ENCODE measurements at regions not wholly inside any gene's neighbourhood (a gene's known extent, or its start where the extent isn't known, plus 50 kb on each side); places are given as distances from the start of the nearest gene placed in this dataset.

GRCh38 chr1:60487565-60488345, 414.2 kb upstream of the C1orf87 start:
- no peak for DNase-seq (ENCODE audit: low read depth, low spot score)
- no peaks in the 10 kb centered on the region for H3K9me3 ChIP-seq (ENCODE audit: control insufficient read depth in 1 of 2, insufficient read depth in 1 of 2, low read depth in 1 of 2, low read length in 2 of 2)
- no peaks in the 10 kb centered on the region for H3K9me2 ChIP-seq (ENCODE audit: insufficient read depth)
- ATAC-seq, result no peak
- ChIA-PET CTCF (no interaction called here), RAD21 (ENCODE audit: low non-redundant PET in 1 of 2, low total read pairs in 2 of 2, uncharacterized antibody in 2 of 2, unreplicated experiment in 2 of 2) (no interaction called here), POLR2A (no interaction called here)
- H3K27ac ChIP-seq (ENCODE audit: low read depth, low read length), result no peak overlapping the region
- no peaks in the 10 kb centered on the region for H3K27me3 ChIP-seq (ENCODE audit: insufficient read depth, low read length)
- H3K36me3 ChIP-seq (ENCODE audit: control insufficient read depth in 1 of 2, insufficient read depth in 2 of 2, low read length in 2 of 2), result no peaks in the 10 kb centered on the region
- H3K9ac ChIP-seq (ENCODE audit: low read length), result no peak overlapping the region
- H2AFZ ChIP-seq (ENCODE audit: low read depth, low read length, poor library complexity, severe bottlenecking), result no peak overlapping the region
- intact Hi-C loops (cut with micrococcal nuclease), result no loop called here
- no peaks in the 10 kb centered on the region for H3K79me2 ChIP-seq (ENCODE audit: insufficient read depth, low read length)
- no peak overlapping the region for H3K4me3 ChIP-seq (replicated peaks in 1 of 2; ENCODE audit: low read depth in 1 of 2, low read length in 2 of 2)
- H4K20me1 ChIP-seq (ENCODE audit: insufficient read depth), result no peaks in the 10 kb centered on the region
- TF ChIP-seq ATF3 (IDR thresholded peaks at IDR 0.05), result no peak
- TF ChIP-seq SRF (IDR thresholded peaks at IDR 0.05; ENCODE audit: low read depth), result no peak
- TF ChIP-seq ZFX (IDR thresholded peaks at IDR 0.05), result no peak
- TF ChIP-seq CBX3 (IDR thresholded peaks at IDR 0.05; ENCODE audit: low read depth), result no peak
- TF ChIP-seq EGR1 (IDR thresholded peaks at IDR 0.05; ENCODE audit: low read depth), result no peak
- no peak for TF ChIP-seq FOSL1 (IDR thresholded peaks at IDR 0.05; ENCODE audit: low read depth)
- no peak for TF ChIP-seq ELF1 (IDR thresholded peaks at IDR 0.05; ENCODE audit: borderline replicate concordance, low read depth)
- no peak for TF ChIP-seq POLR2A (IDR thresholded peaks at IDR 0.05; ENCODE audit: borderline replicate concordance, extremely low read depth, insufficient read depth, insufficient read length)
- TF ChIP-seq CTCF (IDR thresholded peaks at IDR 0.05 in 2 of 3, conservative IDR thresholded peaks at IDR 0.05 in 1 of 3; ENCODE audit: borderline replicate concordance in 1 of 3, insufficient read depth in 1 of 3, low read depth in 2 of 3, low read length in 2 of 3), result no peak
- no peak for TF ChIP-seq YY1 (IDR thresholded peaks at IDR 0.05; ENCODE audit: extremely low read depth, insufficient replicate concordance, low read depth, low read length)
- BruUV-seq (replicated peaks), result no TSS peak
- no peaks in the 10 kb centered on the region for H3K4me1 ChIP-seq (ENCODE audit: control insufficient read depth in 1 of 2, insufficient read depth in 2 of 2, low read length in 2 of 2)
- H3K4me2 ChIP-seq (ENCODE audit: low read length), result no peak overlapping the region

All from HCT116 (cell line).